ENCODE measurements at regions not wholly inside any gene's neighbourhood (a gene's known extent, or its start where the extent isn't known, plus 50 kb on each side); places are given as distances from the start of the nearest gene placed in this dataset.

GRCh38 chr12:107618106-107618505 lies 67.5 kb upstream of the PWP1 start:
- no peak for TF ChIP-seq REST (IDR thresholded peaks at IDR 0.05; ENCODE audit: unreplicated experiment)
- TF ChIP-seq CTCF (conservative IDR thresholded peaks at IDR 0.05; ENCODE audit: low read depth in 2 of 2), result no peak
- no peak for TF ChIP-seq POLR2AphosphoS5 (IDR thresholded peaks at IDR 0.05; ENCODE audit: low read depth)
- no peak for TF ChIP-seq EZH2phosphoT487 (IDR thresholded peaks at IDR 0.05; ENCODE audit: unreplicated experiment)
- TF ChIP-seq CREB1 (CRISPR knock-in tag; IDR thresholded peaks at IDR 0.05; ENCODE audit: low read depth), result no peak
- TF ChIP-seq ZNF331 (CRISPR knock-in tag; IDR thresholded peaks at IDR 0.05; ENCODE audit: low read depth), result no peak
- TF ChIP-seq NANOG (IDR thresholded peaks at IDR 0.05; ENCODE audit: borderline replicate concordance), result no peak
- TF ChIP-seq ETS1 (IDR thresholded peaks at IDR 0.05), result no peak
- TF ChIP-seq EZH2 (IDR thresholded peaks at IDR 0.05; ENCODE audit: low read depth, unreplicated experiment), result no peak
- TF ChIP-seq ZNF114 (CRISPR knock-in tag; IDR thresholded peaks at IDR 0.05), result no peak
- no peak for TF ChIP-seq ZNF462 (CRISPR knock-in tag; IDR thresholded peaks at IDR 0.05)
- no peak for TF ChIP-seq STAT1 (IDR thresholded peaks at IDR 0.05; ENCODE audit: unreplicated experiment)
- no peak for TF ChIP-seq JUNB (IDR thresholded peaks at IDR 0.05; ENCODE audit: unreplicated experiment)

All from GM23338 (cell line).